SK-N-SH (cell line): ENCODE measurements at regions not wholly inside any gene's neighbourhood (a gene's known extent, or its start where the extent isn't known, plus 50 kb on each side); places are given as distances from the start of the nearest gene placed in this dataset.

Experiments
- CTCF ChIA-PET: fragments of 300-600, 350-600 bp; formaldehyde crosslinking; extraction: SDS; loops from one replicate; lab custom pipeline; 2021; lab: Yijun Ruan, JAX
- POLR2A ChIA-PET: fragments of 350-600 bp; sonication (Branson Sonifier 250); formaldehyde crosslinking; extraction: SDS; loops from one replicate; lab custom pipeline; 2020; ENCODE audit warnings: antibody characterized with exemption, inconsistent platforms; lab: Yijun Ruan, JAX
- DNase-seq: peaks from one replicate; pipeline ENCODE4 v3.0.0; 2012
- H2AFZ ChIP-seq: fragments of 200-600 bp; sonication (generic); 2 replicates; pipeline ENCODE4 v1.8.1; 2016; ENCODE audit warnings: antibody characterized with exemption, mild to moderate bottlenecking, low read depth
- H3F3A ChIP-seq: fragments of 200-600 bp; sonication (generic); replicated peaks from 2 replicates; pipeline ENCODE3; 2016; ENCODE audit warnings: antibody characterized with exemption, mild to moderate bottlenecking; ENCODE audit not compliant: insufficient read depth
- H3K27ac ChIP-seq, 2 experiments: fragments of 200-500 bp in 1 of 2; fragments of 200-600 bp in 1 of 2; sonication (Bioruptor generic) in 1 of 2; sonication (generic), shearing (Covaris generic) in 1 of 2; 2 replicates each; pipeline versions ENCODE4 v1.5.1 to v1.6.1; 2014 to 2016; ENCODE audit warnings: low read depth in 2 of 2, inconsistent platforms in 1 of 2, low read length in 1 of 2, mild to moderate bottlenecking in 1 of 2, mixed read lengths in 1 of 2
- H3K27me3 ChIP-seq: fragments of 200-600 bp; sonication (generic), shearing (Covaris generic); 2 replicates; pipeline ENCODE4 v1.6.1; 2016; ENCODE audit warnings: mixed run types; ENCODE audit not compliant: insufficient read depth
- H3K36me3 ChIP-seq, 2 experiments: fragments of 200-500 bp in 1 of 2; fragments of 200-600 bp in 1 of 2; sonication (Bioruptor generic) in 1 of 2; sonication (generic) in 1 of 2; replicated peaks in 1 of 2; 2 replicates each; pipeline versions ENCODE3 to v1.5.1; 2014 to 2016; ENCODE audit warnings: low read length in 1 of 2, mild to moderate bottlenecking in 1 of 2; ENCODE audit not compliant: insufficient read depth in 2 of 2, control insufficient read depth in 1 of 2
- H3K4me1 ChIP-seq, 2 experiments: fragments of 200-500 bp in 1 of 2; fragments of 200-600 bp in 1 of 2; sonication (Bioruptor generic) in 1 of 2; sonication (generic), shearing (Covaris generic) in 1 of 2; 2 replicates each; pipeline versions ENCODE4 v1.5.1 to v1.6.1; 2014 to 2016; ENCODE audit warnings: low read depth in 1 of 2, low read length in 1 of 2, mixed run types in 1 of 2; ENCODE audit not compliant: insufficient read depth in 2 of 2, control insufficient read depth in 1 of 2
- H3K4me2 ChIP-seq: fragments of 200-600 bp; sonication (generic), shearing (Covaris generic); 2 replicates; pipeline ENCODE4 v1.6.1; 2017; ENCODE audit warnings: mixed run types
- H3K4me3 ChIP-seq, 2 experiments: fragments of 200-500 bp in 1 of 2; fragments of 200-600 bp in 1 of 2; sonication (Bioruptor generic) in 1 of 2; sonication (generic), shearing (Covaris generic) in 1 of 2; 2 replicates each; pipeline versions ENCODE4 v1.5.1 to v1.8.1; 2014 to 2016; ENCODE audit warnings: low read depth in 2 of 2, inconsistent platforms in 1 of 2, low read length in 1 of 2, mild to moderate bottlenecking in 1 of 2, mixed read lengths in 1 of 2, moderate library complexity in 1 of 2
- H3K79me2 ChIP-seq: fragments of 200-600 bp; sonication (generic); 2 replicates; pipeline ENCODE4 v1.8.1; 2017; ENCODE audit warnings: mild to moderate bottlenecking; ENCODE audit not compliant: insufficient read depth
- H3K9ac ChIP-seq: fragments of 200-600 bp; sonication (generic); 2 replicates; pipeline ENCODE4 v1.6.1; 2017; ENCODE audit warnings: mixed run types
- H3K9me2 ChIP-seq: fragments of 200-600 bp; sonication (generic); 2 replicates; pipeline ENCODE4 v1.6.1; 2017; ENCODE audit warnings: mixed run types
- H3K9me3 ChIP-seq: fragments of 200-600 bp; sonication (generic); 2 replicates; pipeline ENCODE4 v1.6.1; 2017; ENCODE audit warnings: mixed run types, mild to moderate bottlenecking, moderate library complexity
- H4K20me1 ChIP-seq: fragments of 200-600 bp; sonication (generic); 2 replicates; pipeline ENCODE4 v1.6.1; 2017; ENCODE audit warnings: mild to moderate bottlenecking, mixed run types; ENCODE audit not compliant: insufficient read depth
- ELF1 ChIP-seq: IDR thresholded peaks from 2 replicates; pipeline ENCODE4 v1.4.0; 2012
- EP300 ChIP-seq, 2 experiments: IDR thresholded peaks; 2 replicates each; pipeline versions ENCODE4 v1.4.0 to v1.6.1; 2012; ENCODE audit warnings: borderline replicate concordance in 1 of 2, low read depth in 1 of 2, low read length in 1 of 2
- FOSL2 ChIP-seq: IDR thresholded peaks from 2 replicates; pipeline ENCODE4 v1.4.0; 2012; ENCODE audit warnings: low read depth, mild to moderate bottlenecking, moderate library complexity, borderline replicate concordance
- FOXJ3 ChIP-seq: sonication (generic); formaldehyde crosslinking; IDR thresholded peaks from 2 replicates; pipeline ENCODE4 v1.5.1; 2020; ENCODE audit warnings: mild to moderate bottlenecking, missing genetic modification reagents
- FOXM1 ChIP-seq: IDR thresholded peaks from 2 replicates; pipeline ENCODE4 v1.4.0; 2012; ENCODE audit warnings: low read depth, mild to moderate bottlenecking
- GABPA ChIP-seq: IDR thresholded peaks from 2 replicates; pipeline ENCODE4 v1.4.0; 2012; ENCODE audit warnings: low read depth, mild to moderate bottlenecking
- GATA2 ChIP-seq: sonication (generic); formaldehyde crosslinking; IDR thresholded peaks from 2 replicates; pipeline ENCODE4 v1.5.0; 2020; ENCODE audit warnings: mild to moderate bottlenecking, missing genetic modification reagents
- JUND ChIP-seq: IDR thresholded peaks from 2 replicates; pipeline ENCODE4 v1.4.0; 2012
- NRF1 ChIP-seq: IDR thresholded peaks from 2 replicates; pipeline ENCODE4 v1.6.1; 2012; ENCODE audit warnings: low read depth, mild to moderate bottlenecking, low read length
- SIN3A ChIP-seq: IDR thresholded peaks from 2 replicates; pipeline ENCODE4 v1.6.1; 2012; ENCODE audit warnings: low read depth, mild to moderate bottlenecking, low read length, moderate library complexity, borderline replicate concordance
- SMC3 ChIP-seq: IDR thresholded peaks from 2 replicates; pipeline ENCODE4 v1.6.1; 2012; ENCODE audit warnings: low read depth, low read length, improper control_type of control experiment
- TAF1 ChIP-seq: IDR thresholded peaks from 2 replicates; pipeline ENCODE4 v1.6.1; 2012; ENCODE audit warnings: low read depth, mild to moderate bottlenecking, low read length, moderate library complexity, borderline replicate concordance
- TCF12 ChIP-seq: IDR thresholded peaks from 2 replicates; pipeline ENCODE4 v1.4.0; 2012
- TEAD4 ChIP-seq: IDR thresholded peaks from 2 replicates; pipeline ENCODE4 v1.4.0; 2012; ENCODE audit warnings: mild to moderate bottlenecking, borderline replicate concordance; ENCODE audit not compliant: insufficient read depth
- WGBS: methylation state at CpG from one replicate; pipeline ENCODE4 v1.1.6; 2017; ENCODE audit warnings: low lambda C conversion rate; 5-methylcytosine and 5-hydroxymethylcytosine counted together
- TF ChIP-seq, protein P1 (sequence below): IDR thresholded peaks from 2 replicates; pipeline ENCODE4 v1.4.0; 2012; ENCODE audit warnings: low read depth, borderline replicate concordance
- TF ChIP-seq, protein P2 (sequence below): IDR thresholded peaks from 2 replicates; pipeline ENCODE4 v1.6.1; 2012; ENCODE audit warnings: mild to moderate bottlenecking, low read depth, low read length, moderate library complexity
- TF ChIP-seq, protein P3 (sequence below): fragments of 150-350 bp; IDR thresholded peaks from 2 replicates; pipeline ENCODE4 v1.6.1; 2017; ENCODE audit warnings: antibody characterized with exemption, low read length, low read depth, borderline replicate concordance
- TF ChIP-seq, protein P4 (sequence below): IDR thresholded peaks from 2 replicates; pipeline ENCODE4; 2012

- whole genome bisulfite sequencing: 52% methylated on average over 4 of the region's 4 CpGs
- H3K79me2 ChIP-seq: no peaks in the 10 kb centered on the region
- H4K20me1 ChIP-seq: no peaks in the 10 kb centered on the region
- H3K27ac ChIP-seq: no peak overlapping the region
- no peaks in the 10 kb centered on the region for H3K27me3 ChIP-seq
- H3K9me3 ChIP-seq: no peaks in the 10 kb centered on the region
- no peaks in the 10 kb centered on the region for H3K9me2 ChIP-seq
- TF ChIP-seq FOSL2: no peak
- no peak for TF ChIP-seq ELF1
- no peak for TF ChIP-seq TCF12
- no peak for TF ChIP-seq EP300 (IDR thresholded peaks at IDR 0.05; ENCODE audit: borderline replicate concordance in 1 of 2, low read depth in 1 of 2, low read length in 1 of 2)
- no peak for TF ChIP-seq FOXJ3 (CRISPR knock-in tag)
- no peak for TF ChIP-seq SIN3A
- TF ChIP-seq GABPA: no peak
- TF ChIP-seq, protein P1, sequence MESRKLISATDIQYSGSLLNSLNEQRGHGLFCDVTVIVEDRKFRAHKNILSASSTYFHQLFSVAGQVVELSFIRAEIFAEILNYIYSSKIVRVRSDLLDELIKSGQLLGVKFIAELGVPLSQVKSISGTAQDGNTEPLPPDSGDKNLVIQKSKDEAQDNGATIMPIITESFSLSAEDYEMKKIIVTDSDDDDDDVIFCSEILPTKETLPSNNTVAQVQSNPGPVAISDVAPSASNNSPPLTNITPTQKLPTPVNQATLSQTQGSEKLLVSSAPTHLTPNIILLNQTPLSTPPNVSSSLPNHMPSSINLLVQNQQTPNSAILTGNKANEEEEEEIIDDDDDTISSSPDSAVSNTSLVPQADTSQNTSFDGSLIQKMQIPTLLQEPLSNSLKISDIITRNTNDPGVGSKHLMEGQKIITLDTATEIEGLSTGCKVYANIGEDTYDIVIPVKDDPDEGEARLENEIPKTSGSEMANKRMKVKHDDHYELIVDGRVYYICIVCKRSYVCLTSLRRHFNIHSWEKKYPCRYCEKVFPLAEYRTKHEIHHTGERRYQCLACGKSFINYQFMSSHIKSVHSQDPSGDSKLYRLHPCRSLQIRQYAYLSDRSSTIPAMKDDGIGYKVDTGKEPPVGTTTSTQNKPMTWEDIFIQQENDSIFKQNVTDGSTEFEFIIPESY: no peak
- TF ChIP-seq, protein P2, sequence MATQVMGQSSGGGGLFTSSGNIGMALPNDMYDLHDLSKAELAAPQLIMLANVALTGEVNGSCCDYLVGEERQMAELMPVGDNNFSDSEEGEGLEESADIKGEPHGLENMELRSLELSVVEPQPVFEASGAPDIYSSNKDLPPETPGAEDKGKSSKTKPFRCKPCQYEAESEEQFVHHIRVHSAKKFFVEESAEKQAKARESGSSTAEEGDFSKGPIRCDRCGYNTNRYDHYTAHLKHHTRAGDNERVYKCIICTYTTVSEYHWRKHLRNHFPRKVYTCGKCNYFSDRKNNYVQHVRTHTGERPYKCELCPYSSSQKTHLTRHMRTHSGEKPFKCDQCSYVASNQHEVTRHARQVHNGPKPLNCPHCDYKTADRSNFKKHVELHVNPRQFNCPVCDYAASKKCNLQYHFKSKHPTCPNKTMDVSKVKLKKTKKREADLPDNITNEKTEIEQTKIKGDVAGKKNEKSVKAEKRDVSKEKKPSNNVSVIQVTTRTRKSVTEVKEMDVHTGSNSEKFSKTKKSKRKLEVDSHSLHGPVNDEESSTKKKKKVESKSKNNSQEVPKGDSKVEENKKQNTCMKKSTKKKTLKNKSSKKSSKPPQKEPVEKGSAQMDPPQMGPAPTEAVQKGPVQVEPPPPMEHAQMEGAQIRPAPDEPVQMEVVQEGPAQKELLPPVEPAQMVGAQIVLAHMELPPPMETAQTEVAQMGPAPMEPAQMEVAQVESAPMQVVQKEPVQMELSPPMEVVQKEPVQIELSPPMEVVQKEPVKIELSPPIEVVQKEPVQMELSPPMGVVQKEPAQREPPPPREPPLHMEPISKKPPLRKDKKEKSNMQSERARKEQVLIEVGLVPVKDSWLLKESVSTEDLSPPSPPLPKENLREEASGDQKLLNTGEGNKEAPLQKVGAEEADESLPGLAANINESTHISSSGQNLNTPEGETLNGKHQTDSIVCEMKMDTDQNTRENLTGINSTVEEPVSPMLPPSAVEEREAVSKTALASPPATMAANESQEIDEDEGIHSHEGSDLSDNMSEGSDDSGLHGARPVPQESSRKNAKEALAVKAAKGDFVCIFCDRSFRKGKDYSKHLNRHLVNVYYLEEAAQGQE: no peak
- ChIA-PET CTCF (no interaction called here), POLR2A (no interaction called here)
- no peak for DNase-seq
- H3K4me1 ChIP-seq: no peaks in the 10 kb centered on the region; a peak in 1 of 4 replicates
- no peak overlapping the region for H3K4me3 ChIP-seq
- no peaks in the 10 kb centered on the region for H3F3A ChIP-seq
- H2AFZ ChIP-seq: no peak overlapping the region
- H3K36me3 ChIP-seq: no peaks in the 10 kb centered on the region
- no peak overlapping the region for H3K9ac ChIP-seq
- H3K4me2 ChIP-seq: no peak overlapping the region
Observed at GRCh38 chr1:195428927-195429326, 1179.3 kb downstream of the KCNT2 start.

DNA sequence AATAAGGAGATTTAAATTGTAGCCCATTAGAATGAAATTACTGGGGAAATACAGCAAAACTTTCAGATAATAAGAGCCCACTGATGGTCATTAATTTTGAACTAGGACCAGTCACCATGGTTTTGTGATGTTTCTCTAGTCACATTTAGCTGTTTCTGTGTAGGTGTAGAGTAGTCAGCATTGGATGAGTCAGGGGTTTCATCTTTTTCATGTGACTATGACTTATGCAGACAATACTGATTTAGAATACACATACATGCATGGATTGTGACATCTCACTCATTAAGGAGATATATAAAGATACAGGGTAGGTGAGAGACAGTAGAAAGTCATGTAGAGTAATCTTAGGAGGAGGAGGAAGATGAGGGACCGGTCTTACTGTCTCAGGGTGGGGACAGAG is 1192.7 kb downstream of the KCNT2 start:
- CTCF ChIA-PET: interaction anchor here (0.6 kb wide), 1 partner anchor 1563 kb away, joined by 3 read pairs; no protein-coding TSS in a partner anchor

More for the DNA sequence above, 1192.7 kb downstream of the KCNT2 start:
- no peak for DNase-seq
- H3K4me1 ChIP-seq: no peaks in the 10 kb centered on the region
- H3F3A ChIP-seq: no peaks in the 10 kb centered on the region
- H3K4me3 ChIP-seq: no peak overlapping the region
- H3K9me3 ChIP-seq: no peaks in the 10 kb centered on the region
- no peak overlapping the region for H3K27ac ChIP-seq
- POLR2A ChIA-PET: no interaction called here
- H3K4me2 ChIP-seq: no peak overlapping the region
- no peak overlapping the region for H3K9ac ChIP-seq
- WGBS: 15% methylated on average over 1 of the region's 1 CpG
- H3K36me3 ChIP-seq: no peaks in the 10 kb centered on the region
- H3K9me2 ChIP-seq: no peaks in the 10 kb centered on the region
- no peaks in the 10 kb centered on the region for H4K20me1 ChIP-seq
- H2AFZ ChIP-seq: no peak overlapping the region
- no peak for TF ChIP-seq ELF1
- TF ChIP-seq JUND: no peak
- no peak for TF ChIP-seq TEAD4
- TF ChIP-seq TAF1: no peak
- TF ChIP-seq, protein P1: no peak
- TF ChIP-seq, protein P3, sequence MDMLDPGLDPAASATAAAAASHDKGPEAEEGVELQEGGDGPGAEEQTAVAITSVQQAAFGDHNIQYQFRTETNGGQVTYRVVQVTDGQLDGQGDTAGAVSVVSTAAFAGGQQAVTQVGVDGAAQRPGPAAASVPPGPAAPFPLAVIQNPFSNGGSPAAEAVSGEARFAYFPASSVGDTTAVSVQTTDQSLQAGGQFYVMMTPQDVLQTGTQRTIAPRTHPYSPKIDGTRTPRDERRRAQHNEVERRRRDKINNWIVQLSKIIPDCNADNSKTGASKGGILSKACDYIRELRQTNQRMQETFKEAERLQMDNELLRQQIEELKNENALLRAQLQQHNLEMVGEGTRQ: no peak
- no peak for TF ChIP-seq FOXM1
- TF ChIP-seq GATA2 (CRISPR knock-in tag): no peak
- TF ChIP-seq GABPA: no peak
- TF ChIP-seq FOXJ3 (CRISPR knock-in tag): no peak
- no peak for TF ChIP-seq SMC3
- no peak for TF ChIP-seq NRF1
- TF ChIP-seq, protein P4, sequence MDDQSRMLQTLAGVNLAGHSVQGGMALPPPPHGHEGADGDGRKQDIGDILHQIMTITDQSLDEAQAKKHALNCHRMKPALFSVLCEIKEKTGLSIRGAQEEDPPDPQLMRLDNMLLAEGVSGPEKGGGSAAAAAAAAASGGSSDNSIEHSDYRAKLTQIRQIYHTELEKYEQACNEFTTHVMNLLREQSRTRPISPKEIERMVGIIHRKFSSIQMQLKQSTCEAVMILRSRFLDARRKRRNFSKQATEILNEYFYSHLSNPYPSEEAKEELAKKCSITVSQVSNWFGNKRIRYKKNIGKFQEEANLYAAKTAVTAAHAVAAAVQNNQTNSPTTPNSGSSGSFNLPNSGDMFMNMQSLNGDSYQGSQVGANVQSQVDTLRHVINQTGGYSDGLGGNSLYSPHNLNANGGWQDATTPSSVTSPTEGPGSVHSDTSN: no peak
- no peak for TF ChIP-seq FOSL2
- TF ChIP-seq EP300 (IDR thresholded peaks at IDR 0.05; ENCODE audit: borderline replicate concordance in 1 of 2, low read depth in 1 of 2, low read length in 1 of 2): no peak
- TF ChIP-seq, all 33 proteins: peak for 0
- no peaks in the 10 kb centered on the region for H3K79me2 ChIP-seq
- no peaks in the 10 kb centered on the region for H3K27me3 ChIP-seq
